ENCODE measurements at regions not wholly inside any gene's neighbourhood (a gene's known extent, or its start where the extent isn't known, plus 50 kb on each side); places are given as distances from the start of the nearest gene placed in this dataset.

DNA sequence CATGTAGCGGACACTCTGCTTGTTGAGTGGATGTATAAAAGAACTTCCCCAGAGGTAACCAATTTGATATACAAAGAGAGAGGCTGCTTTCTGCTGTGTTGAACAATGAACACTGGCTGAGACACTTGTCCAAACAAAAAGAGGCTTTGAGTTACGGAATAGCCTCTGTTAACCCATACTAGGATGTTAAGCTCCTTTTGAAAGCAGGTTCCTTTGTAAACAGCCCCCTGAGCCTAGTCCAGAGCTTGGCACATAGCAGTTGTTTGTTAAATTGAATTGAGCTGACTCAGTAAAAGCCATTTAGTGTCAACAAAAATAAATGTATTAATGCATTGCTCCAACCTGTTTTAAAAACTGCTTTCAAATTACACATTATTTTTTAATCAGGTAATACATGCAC is 200.1 kb downstream of the MZT1 start:
- no peak overlapping the region for H3K4me3 Mint-ChIP-seq
- no peak overlapping the region for H3K27ac Mint-ChIP-seq
- ChIA-PET POLR2A (no interaction called here), CTCF (no interaction called here)
- H3K27me3 Mint-ChIP-seq, result no peaks in the 10 kb centered on the region
- H3K9me3 Mint-ChIP-seq, result peaks cover 3% of the 10 kb centered on the region
- intact Hi-C loops (cut with micrococcal nuclease), result no loop called here
- H3K36me3 Mint-ChIP-seq (ENCODE audit: low read depth), result no peaks in the 10 kb centered on the region
- ATAC-seq (ENCODE audit: low read depth) (no peak), DNase-seq (no peak)
- H3K4me1 Mint-ChIP-seq, result no peaks in the 10 kb centered on the region
- TF ChIP-seq, protein P1, sequence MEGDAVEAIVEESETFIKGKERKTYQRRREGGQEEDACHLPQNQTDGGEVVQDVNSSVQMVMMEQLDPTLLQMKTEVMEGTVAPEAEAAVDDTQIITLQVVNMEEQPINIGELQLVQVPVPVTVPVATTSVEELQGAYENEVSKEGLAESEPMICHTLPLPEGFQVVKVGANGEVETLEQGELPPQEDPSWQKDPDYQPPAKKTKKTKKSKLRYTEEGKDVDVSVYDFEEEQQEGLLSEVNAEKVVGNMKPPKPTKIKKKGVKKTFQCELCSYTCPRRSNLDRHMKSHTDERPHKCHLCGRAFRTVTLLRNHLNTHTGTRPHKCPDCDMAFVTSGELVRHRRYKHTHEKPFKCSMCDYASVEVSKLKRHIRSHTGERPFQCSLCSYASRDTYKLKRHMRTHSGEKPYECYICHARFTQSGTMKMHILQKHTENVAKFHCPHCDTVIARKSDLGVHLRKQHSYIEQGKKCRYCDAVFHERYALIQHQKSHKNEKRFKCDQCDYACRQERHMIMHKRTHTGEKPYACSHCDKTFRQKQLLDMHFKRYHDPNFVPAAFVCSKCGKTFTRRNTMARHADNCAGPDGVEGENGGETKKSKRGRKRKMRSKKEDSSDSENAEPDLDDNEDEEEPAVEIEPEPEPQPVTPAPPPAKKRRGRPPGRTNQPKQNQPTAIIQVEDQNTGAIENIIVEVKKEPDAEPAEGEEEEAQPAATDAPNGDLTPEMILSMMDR (IDR thresholded peaks at IDR 0.05), result no peak

DNA sequence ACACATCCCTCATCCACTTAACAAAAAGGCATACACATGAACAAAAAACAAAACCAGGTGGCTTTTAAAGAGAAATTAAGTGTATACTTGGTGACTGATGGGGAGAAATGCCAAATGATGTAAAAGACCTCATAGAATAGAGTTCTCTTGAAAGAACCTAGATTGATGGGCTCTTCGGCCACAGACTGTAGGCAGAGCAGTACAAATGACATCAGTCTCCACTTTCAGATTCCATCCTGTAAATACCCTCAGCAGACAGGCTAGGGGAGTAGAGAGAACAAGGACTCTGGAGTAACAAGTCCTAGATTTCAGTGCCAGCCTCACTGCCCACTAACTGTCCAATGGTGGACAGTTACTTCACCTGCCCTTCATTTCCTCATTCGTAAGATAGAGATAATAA is 203.8 kb downstream of the MZT1 start:
- no peak overlapping the region for H3K4me3 Mint-ChIP-seq
- no peaks in the 10 kb centered on the region for H3K36me3 Mint-ChIP-seq (ENCODE audit: low read depth)
- CTCF ChIA-PET, result no interaction called here
- ATAC-seq (ENCODE audit: low read depth) (no peak), DNase-seq (no peak)
- H3K27ac Mint-ChIP-seq, result no peak overlapping the region
- intact Hi-C loops (cut with micrococcal nuclease), result no loop called here
- H3K27me3 Mint-ChIP-seq, result no peaks in the 10 kb centered on the region
- TF ChIP-seq, protein P1 (IDR thresholded peaks at IDR 0.05), result no peak
- no peaks in the 10 kb centered on the region for H3K4me1 Mint-ChIP-seq
- peaks cover 3% of the 10 kb centered on the region for H3K9me3 Mint-ChIP-seq
- POLR2A ChIA-PET, result no interaction called here

DNA sequence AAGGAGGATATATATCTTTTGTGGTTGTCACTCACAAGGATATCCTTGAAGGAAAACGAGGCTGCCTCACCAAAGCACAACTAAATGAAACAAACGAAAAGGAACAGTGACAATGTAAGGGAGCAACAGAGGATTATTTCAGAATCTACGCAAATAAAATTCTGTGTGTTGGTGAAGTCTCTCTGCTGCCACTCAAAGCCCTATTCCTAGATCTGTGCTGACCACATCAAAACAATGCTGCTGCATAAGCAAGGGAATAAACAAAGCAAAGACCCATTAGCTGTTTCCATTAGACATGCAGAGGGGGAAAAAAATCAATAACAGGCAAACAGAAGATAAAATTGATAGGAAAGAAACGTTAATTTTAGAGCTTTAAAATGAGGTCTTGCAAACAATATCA is 204.4 kb downstream of the MZT1 start:
- intact Hi-C loops (cut with micrococcal nuclease), result no loop called here
- no peak overlapping the region for H3K27ac Mint-ChIP-seq
- H3K4me3 Mint-ChIP-seq, result no peak overlapping the region
- no peaks in the 10 kb centered on the region for H3K27me3 Mint-ChIP-seq
- POLR2A ChIA-PET, result no interaction called here
- ATAC-seq (ENCODE audit: low read depth) (no peak), DNase-seq (no peak)
- CTCF ChIA-PET, result no interaction called here
- TF ChIP-seq, protein P1 (IDR thresholded peaks at IDR 0.05), result no peak
- no peaks in the 10 kb centered on the region for H3K4me1 Mint-ChIP-seq
- peaks cover 3% of the 10 kb centered on the region for H3K9me3 Mint-ChIP-seq
- no peaks in the 10 kb centered on the region for H3K36me3 Mint-ChIP-seq (ENCODE audit: low read depth)

DNA sequence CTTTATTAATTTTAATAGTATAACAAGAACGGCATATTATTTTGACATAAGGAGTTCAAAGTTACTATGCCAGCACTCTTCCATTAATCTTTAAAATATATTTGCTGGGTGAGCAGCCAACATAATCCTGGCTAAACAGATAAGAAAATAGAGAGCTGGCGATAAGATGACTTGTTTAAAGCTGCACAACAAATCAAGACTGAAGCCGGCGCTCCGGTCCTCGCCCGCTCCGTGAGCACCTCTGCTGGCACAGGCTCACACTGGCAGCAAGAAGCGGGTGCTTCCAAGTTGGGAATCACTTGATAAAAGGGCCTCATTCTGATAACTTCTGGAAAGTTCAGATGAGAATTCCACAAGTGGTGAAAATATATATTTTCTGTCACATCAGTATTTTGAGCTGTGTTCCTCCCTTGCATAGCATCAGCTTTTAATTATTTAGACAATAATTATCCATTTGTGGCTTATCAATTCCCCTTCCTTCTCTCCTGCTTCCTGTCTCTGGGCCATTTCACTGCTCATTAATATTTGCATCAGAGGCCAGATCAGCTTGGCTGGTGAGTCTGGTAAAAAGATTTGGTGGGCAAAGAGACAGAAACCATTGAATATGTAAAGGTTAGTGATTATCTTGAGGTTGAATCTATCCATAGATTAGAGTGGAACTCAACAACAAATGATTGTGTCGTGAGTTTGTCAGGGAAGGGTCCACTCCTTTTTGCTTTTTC is 205.3 kb downstream of the MZT1 start:
- no peak for DNase-seq
- CTCF ChIA-PET, result no interaction called here
- TF ChIP-seq, protein P1 (IDR thresholded peaks at IDR 0.05), result no peak
- intact Hi-C loops (cut with micrococcal nuclease), result no loop called here
- no peaks in the 10 kb centered on the region for H3K27me3 Mint-ChIP-seq
- peaks cover 3% of the 10 kb centered on the region for H3K9me3 Mint-ChIP-seq
- H3K4me1 Mint-ChIP-seq, result no peaks in the 10 kb centered on the region
- no peak overlapping the region for H3K27ac Mint-ChIP-seq
- ATAC-seq (ENCODE audit: low read depth), result no peak
- POLR2A ChIA-PET, result no interaction called here
- H3K36me3 Mint-ChIP-seq (ENCODE audit: low read depth), result no peaks in the 10 kb centered on the region
- no peak overlapping the region for H3K4me3 Mint-ChIP-seq

DNA sequence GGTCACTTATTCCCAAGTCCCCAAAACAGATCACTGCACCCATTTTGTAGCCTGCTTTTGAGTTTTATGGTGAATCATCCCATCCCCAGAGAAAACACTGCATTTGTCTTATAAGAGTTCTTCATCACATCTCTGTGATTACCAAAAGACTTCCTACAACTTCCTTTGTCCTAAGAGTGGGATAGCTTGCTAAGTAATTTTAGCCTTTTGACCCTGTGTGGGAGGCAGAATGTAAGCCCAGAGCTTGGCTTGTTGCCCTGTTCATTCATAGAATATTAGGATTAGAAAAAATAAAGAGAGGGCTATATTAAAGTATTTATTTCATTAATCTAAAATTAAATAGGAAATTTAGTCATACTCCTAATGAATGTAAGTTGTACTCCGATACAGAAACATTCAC is 213.3 kb downstream of the MZT1 start:
- H3K9me3 Mint-ChIP-seq, result no peaks in the 10 kb centered on the region
- intact Hi-C loops (cut with micrococcal nuclease), result no loop called here
- no peak overlapping the region for H3K4me3 Mint-ChIP-seq
- ChIA-PET POLR2A (no interaction called here), CTCF (no interaction called here)
- no peak for ATAC-seq (ENCODE audit: low read depth)
- H3K36me3 Mint-ChIP-seq (ENCODE audit: low read depth), result no peaks in the 10 kb centered on the region
- TF ChIP-seq, protein P1 (IDR thresholded peaks at IDR 0.05), result no peak
- no peaks in the 10 kb centered on the region for H3K4me1 Mint-ChIP-seq
- H3K27me3 Mint-ChIP-seq, result no peaks in the 10 kb centered on the region
- H3K27ac Mint-ChIP-seq, result no peak overlapping the region
- no peak for DNase-seq

Data from activated B cell treated with CpG ODN at 0.5 μM for 24 hours (primary cell).